HepG2 (cell line): ENCODE measurements at regions not wholly inside any gene's neighbourhood (a gene's known extent, or its start where the extent isn't known, plus 50 kb on each side); places are given as distances from the start of the nearest gene placed in this dataset.

ENCODE experiments used
- ARNT ChIP-seq: fragments of 450-650 bp; IDR thresholded peaks from 2 replicates; pipeline ENCODE4 v1.6.1; 2017
- GPBP1L1 ChIP-seq: sonication (generic); formaldehyde crosslinking; IDR thresholded peaks from 2 replicates; pipeline ENCODE4 v1.5.0; 2020; ENCODE audit warnings: mild to moderate bottlenecking, missing genetic modification reagents
- JUN ChIP-seq: sonication (generic); formaldehyde crosslinking; IDR thresholded peaks from 2 replicates; pipeline ENCODE4 v1.4.0; 2020; ENCODE audit warnings: mild to moderate bottlenecking, missing genetic modification reagents
- MTF2 ChIP-seq: sonication (generic); formaldehyde crosslinking; IDR thresholded peaks from 2 replicates; pipeline ENCODE4 v1.5.0; 2020; ENCODE audit warnings: missing genetic modification reagents, borderline replicate concordance
- PITX1 ChIP-seq: sonication (generic); formaldehyde crosslinking; IDR thresholded peaks from 2 replicates; pipeline ENCODE4 v1.5.1; 2020; ENCODE audit warnings: mild to moderate bottlenecking, missing genetic modification reagents
- RXRB ChIP-seq: IDR thresholded peaks from 2 replicates; pipeline ENCODE4 v1.6.1; 2016; ENCODE audit warnings: borderline replicate concordance, missing genetic modification reagents, missing compliant biosample characterization
- ZGPAT ChIP-seq: IDR thresholded peaks from 2 replicates; pipeline ENCODE4 v1.6.1; 2016; ENCODE audit warnings: mild to moderate bottlenecking
- ZNF253 ChIP-seq: sonication (generic); formaldehyde crosslinking; IDR thresholded peaks from 2 replicates; pipeline ENCODE4 v1.8.0; 2022; ENCODE audit warnings: mild to moderate bottlenecking, missing genetic modification reagents, borderline replicate concordance
- ZNF33B ChIP-seq: sonication (generic); formaldehyde crosslinking; IDR thresholded peaks from 2 replicates; pipeline ENCODE4 v1.5.1; 2020; ENCODE audit warnings: mild to moderate bottlenecking, missing genetic modification reagents
- ZNF484 ChIP-seq: sonication (generic); formaldehyde crosslinking; IDR thresholded peaks from 2 replicates; pipeline ENCODE4 v1.5.1; 2020; ENCODE audit warnings: mild to moderate bottlenecking, low read depth, missing genetic modification reagents, borderline replicate concordance
- ZNF510 ChIP-seq: sonication (generic); formaldehyde crosslinking; IDR thresholded peaks from 2 replicates; pipeline ENCODE4 v1.4.0; 2020; ENCODE audit warnings: low read depth, mild to moderate bottlenecking, missing genetic modification reagents
- ZNF564 ChIP-seq: sonication (generic); formaldehyde crosslinking; IDR thresholded peaks from 2 replicates; pipeline ENCODE4 v1.8.1; 2023; ENCODE audit warnings: mild to moderate bottlenecking, missing genetic modification reagents
- ZNF740 ChIP-seq: sonication (generic); formaldehyde crosslinking; IDR thresholded peaks from 2 replicates; pipeline ENCODE4 v1.4.0; 2020; ENCODE audit warnings: missing genetic modification reagents

- TF ChIP-seq ZNF33B (CRISPR knock-in tag) (no peak), ZNF510 (no peak), ZGPAT (CRISPR knock-in tag) (0 out of 2 replicates have a peak, but pooled peaks have one; percentile 26), JUN (0 out of 2 replicates have a peak, but pooled peaks have one; percentile 48), RXRB (peak; percentile 62; the same call in 1 of the 2 replicates), ZNF564 (CRISPR knock-in tag) (no peak), ZNF253 (CRISPR knock-in tag) (no peak), GPBP1L1 (no peak), ZNF484 (no peak), ARNT (no peak), PITX1 (CRISPR knock-in tag) (no peak), ZNF740 (CRISPR knock-in tag) (no peak), MTF2 (CRISPR knock-in tag) (no peak)
Observed at GRCh38 chr5:147140558-147140957, 94.3 kb upstream of the STK32A start (continued).
